Adrenal gland (tissue), 9 donors: ENCODE measurements at regions not wholly inside any gene's neighbourhood (a gene's known extent, or its start where the extent isn't known, plus 50 kb on each side); places are given as distances from the start of the nearest gene placed in this dataset.
A peak's percentile ranks its signal among the peaks of the same experiment; 100 is the strongest.

Experiments
- DNase-seq, 7 donors: peaks; one replicate each; pipeline ENCODE4 v3.0.0-alpha.2; 2019 to 2020
- H3K27ac ChIP-seq, 5 donors: fragments of 200-600 bp; sonication (generic) in 4 of 5; 1 replicate in 3 of 5; 2 replicates in 2 of 5; pipeline versions ENCODE4 v1.5.1 to v1.8.0; 2016 to 2020; ENCODE audit warnings: mild to moderate bottlenecking in 1 of 5
- H3K27me3 ChIP-seq: fragments of 200-600 bp; 2 replicates; pipeline ENCODE4 v1.8.0; 2021
- H3K36me3 ChIP-seq, 2 donors: fragments of 200-600 bp; replicated peaks in 1 of 2; 1 replicate in 1 of 2; 2 replicates in 1 of 2; pipeline versions ENCODE4 v1.5.1 to v1.8.0; 2018 to 2022
- H3K4me1 ChIP-seq, 2 donors: fragments of 200-600 bp; replicated peaks in 1 of 2; 1 replicate in 1 of 2; 2 replicates in 1 of 2; pipeline versions ENCODE4 v1.5.1 to v1.8.0; 2018 to 2021
- H3K4me3 ChIP-seq, 4 donors: fragments of 200-600 bp; sonication (generic) in 3 of 4; one replicate each; pipeline ENCODE4 v1.5.1; 2016 to 2018
- H3K9me3 ChIP-seq, 3 donors: fragments of 200-600 bp; sonication (generic) in 1 of 3; replicated peaks in 1 of 3; 1 replicate in 2 of 3; 2 replicates in 1 of 3; pipeline versions ENCODE4 v1.5.1 to v1.8.0; 2016 to 2021
- POLR2A ChIP-seq, 2 donors: fragments of 450-650 bp; IDR thresholded peaks; one replicate each; pipeline ENCODE4 v1.6.1; 2017; ENCODE audit warnings: antibody characterized with exemption in 2 of 2, mild to moderate bottlenecking in 2 of 2, moderate library complexity in 1 of 2
- WGBS, 4 donors: extraction: QIAGEN DNeasy Blood & Tissue Kit in 2 of 4; methylation state at CpG; one replicate each; pipeline versions ENCODE4 v1.1.5 to v1.1.7; 2013 to 2017; 5-methylcytosine and 5-hydroxymethylcytosine counted together
- intact Hi-C, 2 donors: fragments of 100-400 bp; cut with DNase I; formaldehyde crosslinking; loops; one replicate each; pipeline versions ENCODE4 v1.14.1 to v1.15.0; 2022 to 2023
- TF ChIP-seq, protein P1 (sequence below), 6 experiments: fragments of 450-650 bp in 4 of 6; fragments of 200-600 bp in 2 of 6; sonication (generic) in 1 of 6; IDR thresholded peaks; 1 replicate in 5 of 6; 2 replicates in 1 of 6; pipeline versions ENCODE4 v1.5.1 to v1.8.0; 2016 to 2021; ENCODE audit warnings: antibody characterized with exemption in 6 of 6, mild to moderate bottlenecking in 2 of 6, moderate library complexity in 1 of 6
- donor health status: healthy with polysubstance abuse.
- donor health status: Bipolar disorder and iron deficiency.
- donor health status: DM: yes; HTN: yes; CAD: no.
- donor health status: DM: no; HTN: no; CAD: no.
- donor health status: DM: no; HTN: no; CAD: no.

DNA sequence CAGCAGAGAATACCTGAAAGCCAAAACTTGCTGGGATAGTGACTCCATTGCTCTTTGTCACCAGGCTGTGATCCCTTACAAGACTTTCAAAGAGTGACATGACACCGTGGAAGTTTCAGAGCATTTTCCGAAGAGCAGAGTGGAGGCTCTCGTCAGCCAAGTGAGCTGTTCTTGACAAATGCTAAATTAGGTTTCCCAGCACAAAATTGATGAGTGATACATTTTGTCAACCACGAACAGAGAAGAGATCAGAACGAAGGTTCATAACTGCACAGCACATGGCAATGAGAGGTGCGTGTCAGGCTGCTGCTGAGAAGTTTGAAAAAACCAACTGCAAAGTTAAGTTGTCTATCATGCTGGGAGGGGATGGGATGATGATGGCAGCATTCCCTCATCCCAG, 184.4 kb upstream of the C1orf174 start:
- DNase-seq = no peak
- intact Hi-C loops = no loop called here
- no peaks in the 10 kb centered on the region for H3K4me1 ChIP-seq
- 67 to 75% (median 69%) methylated on average over 6 of the region's 6 CpGs for WGBS, 4 donors
- TF ChIP-seq POLR2A (IDR thresholded peaks at IDR 0.05) = no peak
- TF ChIP-seq, protein P1, sequence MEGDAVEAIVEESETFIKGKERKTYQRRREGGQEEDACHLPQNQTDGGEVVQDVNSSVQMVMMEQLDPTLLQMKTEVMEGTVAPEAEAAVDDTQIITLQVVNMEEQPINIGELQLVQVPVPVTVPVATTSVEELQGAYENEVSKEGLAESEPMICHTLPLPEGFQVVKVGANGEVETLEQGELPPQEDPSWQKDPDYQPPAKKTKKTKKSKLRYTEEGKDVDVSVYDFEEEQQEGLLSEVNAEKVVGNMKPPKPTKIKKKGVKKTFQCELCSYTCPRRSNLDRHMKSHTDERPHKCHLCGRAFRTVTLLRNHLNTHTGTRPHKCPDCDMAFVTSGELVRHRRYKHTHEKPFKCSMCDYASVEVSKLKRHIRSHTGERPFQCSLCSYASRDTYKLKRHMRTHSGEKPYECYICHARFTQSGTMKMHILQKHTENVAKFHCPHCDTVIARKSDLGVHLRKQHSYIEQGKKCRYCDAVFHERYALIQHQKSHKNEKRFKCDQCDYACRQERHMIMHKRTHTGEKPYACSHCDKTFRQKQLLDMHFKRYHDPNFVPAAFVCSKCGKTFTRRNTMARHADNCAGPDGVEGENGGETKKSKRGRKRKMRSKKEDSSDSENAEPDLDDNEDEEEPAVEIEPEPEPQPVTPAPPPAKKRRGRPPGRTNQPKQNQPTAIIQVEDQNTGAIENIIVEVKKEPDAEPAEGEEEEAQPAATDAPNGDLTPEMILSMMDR (IDR thresholded peaks at IDR 0.05) = no peak
- H3K27ac ChIP-seq = no peak overlapping the region
- no peaks in the 10 kb centered on the region for H3K27me3 ChIP-seq
- no peaks in the 10 kb centered on the region for H3K36me3 ChIP-seq
- no peak overlapping the region for H3K4me3 ChIP-seq
- H3K9me3 ChIP-seq = no peaks in the 10 kb centered on the region

DNA sequence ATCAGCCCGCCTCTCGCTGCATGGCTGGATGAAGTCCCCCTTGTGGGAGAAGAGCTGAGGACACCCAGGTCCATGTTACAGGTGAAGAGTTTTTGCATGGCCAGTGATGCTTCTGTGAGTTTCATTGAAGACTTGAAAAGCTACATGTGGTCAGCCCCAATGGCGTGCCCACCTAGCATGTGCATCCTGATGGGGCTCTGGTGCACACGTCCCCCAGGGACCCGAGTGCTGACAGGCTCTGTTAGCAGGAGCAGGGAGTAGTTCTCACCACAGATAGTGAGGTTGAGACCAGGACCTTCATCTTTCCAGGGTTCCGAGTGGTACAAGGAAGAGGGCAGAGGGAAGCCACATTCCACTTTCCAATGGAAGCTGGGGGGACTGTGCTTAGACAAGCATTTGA, 184.8 kb upstream of the C1orf174 start:
- DNase-seq = no peak
- Histone ChIP-seq H3K9me3 (no peaks in the 10 kb centered on the region), H3K27ac (no peak overlapping the region), H3K4me1 (no peaks in the 10 kb centered on the region), H3K36me3 (no peaks in the 10 kb centered on the region), H3K27me3 (no peaks in the 10 kb centered on the region), H3K4me3 (no peak overlapping the region)
- no peak for TF ChIP-seq POLR2A (IDR thresholded peaks at IDR 0.05)
- TF ChIP-seq, protein P1 (IDR thresholded peaks at IDR 0.05) = no peak
- intact Hi-C loops = no loop called here
- WGBS, 4 donors = 68 to 83% (median 74%) methylated on average over 3 to 6 of the region's 6 CpGs

DNA sequence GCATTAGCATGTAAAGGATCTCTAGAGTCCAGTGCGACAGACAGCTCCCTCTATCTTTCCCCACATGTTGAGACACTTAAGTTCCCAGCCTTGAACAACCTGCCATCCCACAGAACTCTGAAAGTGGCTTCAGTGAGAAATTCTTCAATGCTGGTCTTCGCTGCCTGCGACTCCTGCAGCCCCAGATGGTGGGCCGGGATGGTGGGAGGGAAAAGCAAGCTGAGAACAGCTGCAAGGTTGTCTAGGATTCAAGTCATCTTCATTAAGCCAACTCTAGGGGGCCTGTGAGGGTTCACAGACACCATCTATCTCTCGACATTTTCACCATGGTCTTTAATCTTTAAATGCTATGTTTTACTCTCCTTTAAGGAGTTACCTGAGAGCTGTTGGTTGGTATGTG, 185.5 kb upstream of the C1orf174 start:
- no peak for TF ChIP-seq POLR2A (IDR thresholded peaks at IDR 0.05)
- TF ChIP-seq, protein P1 (IDR thresholded peaks at IDR 0.05) = no peak
- no peaks in the 10 kb centered on the region for H3K27me3 ChIP-seq
- H3K4me1 ChIP-seq = no peaks in the 10 kb centered on the region
- no peak overlapping the region for H3K4me3 ChIP-seq
- intact Hi-C loops = no loop called here
- H3K9me3 ChIP-seq = no peaks in the 10 kb centered on the region
- DNase-seq = no peak
- 60 to 70% (median 69%) methylated on average over 5 of the region's 5 CpGs for WGBS, 4 donors
- no peaks in the 10 kb centered on the region for H3K36me3 ChIP-seq
- no peak overlapping the region for H3K27ac ChIP-seq

DNA sequence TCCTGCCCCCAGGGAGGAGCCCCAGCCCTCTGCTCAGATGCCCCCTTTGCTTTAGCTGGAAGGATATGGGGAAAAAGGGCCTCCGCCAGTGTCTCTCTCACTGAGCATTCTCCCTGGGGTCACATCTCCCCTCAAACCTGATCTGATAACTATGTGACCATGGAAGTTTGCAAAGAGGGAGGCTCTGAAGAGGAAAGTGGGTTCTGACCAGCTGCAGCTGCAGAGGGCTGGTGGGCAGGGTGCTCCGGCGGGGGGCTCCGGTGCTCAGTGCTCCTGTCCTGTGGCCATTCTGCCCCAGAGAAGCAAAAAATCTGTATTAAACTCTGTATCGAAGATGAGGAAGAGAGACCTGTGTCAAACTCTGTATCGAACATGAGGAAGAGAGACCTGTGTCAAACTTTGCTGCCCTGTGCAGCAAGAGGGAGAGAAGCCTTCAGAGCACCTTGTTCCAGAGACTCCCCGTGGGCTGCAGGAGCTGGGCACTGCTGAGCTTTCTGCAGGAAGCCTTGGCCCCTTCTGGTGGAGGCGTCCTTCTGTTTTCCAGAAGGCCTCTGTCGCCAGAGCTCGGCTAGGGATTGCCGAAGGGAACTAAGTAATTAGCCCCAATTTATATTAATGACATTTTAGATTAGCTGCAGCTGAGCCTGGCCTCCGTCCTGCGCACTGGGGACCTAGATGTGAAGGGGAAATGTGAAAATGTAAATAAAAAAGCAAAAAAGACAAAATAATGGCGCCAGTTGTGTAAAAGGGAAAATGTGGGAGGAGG, 186.2 kb upstream of the C1orf174 start:
- H3K9me3 ChIP-seq = no peaks in the 10 kb centered on the region
- no peak overlapping the region for H3K4me3 ChIP-seq
- H3K27me3 ChIP-seq = no peaks in the 10 kb centered on the region
- intact Hi-C loops = no loop called here
- no peak for TF ChIP-seq POLR2A (IDR thresholded peaks at IDR 0.05)
- peak in 1 of 7 donors; percentile 48 for DNase-seq
- WGBS, 4 donors = 73 to 77% (median 75%) methylated on average over 11 to 14 of the region's 14 CpGs
- H3K27ac ChIP-seq = no peak overlapping the region
- H3K36me3 ChIP-seq = no peaks in the 10 kb centered on the region
- no peaks in the 10 kb centered on the region for H3K4me1 ChIP-seq

DNA sequence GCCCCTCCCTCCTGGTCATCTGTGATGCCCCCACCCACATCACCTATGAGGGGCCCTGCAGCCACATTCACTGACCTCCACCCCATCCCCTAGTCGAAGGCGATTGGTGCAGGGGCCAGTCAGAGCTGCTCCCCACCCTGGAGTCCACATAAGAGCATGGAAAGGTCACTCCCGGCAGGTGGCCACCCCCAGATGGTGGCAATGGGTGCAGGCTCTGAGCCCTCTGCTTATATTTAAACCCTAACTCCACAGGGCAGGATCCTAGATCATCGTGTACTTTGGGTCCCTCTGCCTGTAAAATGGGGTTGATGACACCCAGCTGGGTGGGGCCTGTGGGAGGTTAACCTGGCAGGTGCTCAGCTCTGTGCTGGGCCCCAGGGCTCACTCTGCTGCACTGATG, 186.8 kb upstream of the C1orf174 start:
- no peak overlapping the region for H3K4me3 ChIP-seq
- WGBS, 4 donors = 82 to 96% (median 87%) methylated on average over 3 to 4 of the region's 4 CpGs
- TF ChIP-seq, protein P1 (IDR thresholded peaks at IDR 0.05) = no peak
- TF ChIP-seq POLR2A (IDR thresholded peaks at IDR 0.05) = no peak
- H3K36me3 ChIP-seq = no peaks in the 10 kb centered on the region
- H3K27me3 ChIP-seq = no peaks in the 10 kb centered on the region
- H3K4me1 ChIP-seq = no peaks in the 10 kb centered on the region
- no peaks in the 10 kb centered on the region for H3K9me3 ChIP-seq
- no peak for DNase-seq
- intact Hi-C loops = no loop called here
- H3K27ac ChIP-seq = no peak overlapping the region
